Natural killer cell treated with Interleukin-12 subunit alpha and Interleukin-12 subunit beta and Interleukin-15 and Interleukin-18, amount 100 ng/mL, for 72 hours (primary cell): ENCODE measurements at regions not wholly inside any gene's neighbourhood (a gene's known extent, or its start where the extent isn't known, plus 50 kb on each side); places are given as distances from the start of the nearest gene placed in this dataset.

Experiments used
- ATAC-seq, 2 donors: fragments of 150-1000 bp; cut with Tn5 transposase in 1 of 2; sonication (Bioruptor Pico), chemical (Tn5 transposase) in 1 of 2; 2 replicates each; pipeline ENCODE4 v1.10.0; 2021
- DNase-seq: peaks from one replicate; pipeline ENCODE4 v3.0.0; 2022; ENCODE audit warnings: low spot score
- H3K27ac Mint-ChIP-seq, 2 donors: 1 replicate in 1 of 2; 2 replicates in 1 of 2; pipeline ENCODE4 v1.8.0; 2022; ENCODE audit warnings: mixed read lengths in 2 of 2, mild to moderate bottlenecking in 1 of 2, moderate library complexity in 1 of 2
- H3K27me3 Mint-ChIP-seq, 2 donors: 1 replicate in 1 of 2; 2 replicates in 1 of 2; pipeline ENCODE4 v1.8.0; 2022; ENCODE audit warnings: mixed read lengths in 2 of 2
- H3K36me3 Mint-ChIP-seq: one replicate; pipeline ENCODE4 v1.8.0; 2022; ENCODE audit warnings: mixed read lengths
- H3K4me1 Mint-ChIP-seq, 2 donors: 1 replicate in 1 of 2; 2 replicates in 1 of 2; pipeline ENCODE4 v1.8.0; 2022; ENCODE audit warnings: low read depth in 2 of 2, mixed read lengths in 2 of 2, mild to moderate bottlenecking in 1 of 2
- H3K4me3 Mint-ChIP-seq: one replicate; pipeline ENCODE4 v1.8.0; 2022; ENCODE audit warnings: mixed read lengths
- H3K9me3 Mint-ChIP-seq: 2 replicates; pipeline ENCODE4 v1.8.0; 2022; ENCODE audit warnings: mixed read lengths

DNA sequence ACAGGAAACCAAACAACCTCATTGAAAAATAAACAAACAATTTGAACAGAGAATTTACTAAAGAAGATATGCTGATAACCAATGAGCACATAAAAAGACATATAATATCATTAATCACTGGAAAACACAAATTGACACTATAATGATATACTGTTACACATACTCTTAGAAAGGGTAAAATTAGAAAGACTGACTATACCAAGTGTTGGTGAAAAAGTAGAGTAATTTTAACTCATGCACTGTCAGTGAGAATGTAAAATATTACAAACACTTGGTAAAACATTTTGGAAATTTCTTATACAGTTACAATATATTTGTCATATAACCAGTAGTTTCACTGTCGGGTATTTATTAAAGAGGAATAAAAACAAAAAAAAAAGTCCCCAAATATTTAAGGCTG is 1139.2 kb upstream of the GJE1 start:
- no peaks in the 10 kb centered on the region for H3K27me3 Mint-ChIP-seq
- H3K4me1 Mint-ChIP-seq: no peaks in the 10 kb centered on the region
- H3K36me3 Mint-ChIP-seq: no peaks in the 10 kb centered on the region
- H3K4me3 Mint-ChIP-seq: no peak overlapping the region
- peaks cover 12% of the 10 kb centered on the region for H3K9me3 Mint-ChIP-seq
- no peak for ATAC-seq
- no peak for DNase-seq
- no peak overlapping the region for H3K27ac Mint-ChIP-seq

DNA sequence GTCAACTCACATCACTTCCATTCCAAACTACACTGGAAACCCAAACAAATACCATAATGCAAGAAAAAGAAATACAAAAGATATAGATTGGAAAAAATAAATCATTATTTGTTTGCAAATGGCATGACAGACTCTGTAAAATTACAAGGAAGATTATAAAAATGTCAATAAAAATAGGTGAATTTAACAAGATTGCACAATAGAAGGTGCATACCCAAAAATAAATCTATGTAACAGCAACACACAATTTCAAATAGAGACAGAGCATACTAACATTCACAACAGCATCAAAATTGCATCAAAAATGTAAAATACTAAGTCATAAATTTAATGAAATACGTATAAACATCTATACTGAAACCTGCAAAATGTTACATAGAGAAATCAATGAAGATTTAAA is 1140.0 kb upstream of the GJE1 start:
- H3K27me3 Mint-ChIP-seq: no peaks in the 10 kb centered on the region
- H3K36me3 Mint-ChIP-seq: no peaks in the 10 kb centered on the region
- DNase-seq: no peak
- no peak for ATAC-seq
- H3K4me1 Mint-ChIP-seq: no peaks in the 10 kb centered on the region
- no peak overlapping the region for H3K27ac Mint-ChIP-seq
- peaks cover 9% of the 10 kb centered on the region for H3K9me3 Mint-ChIP-seq
- no peak overlapping the region for H3K4me3 Mint-ChIP-seq

- no peak overlapping the region for H3K27ac Mint-ChIP-seq
- H3K36me3 Mint-ChIP-seq: no peaks in the 10 kb centered on the region
- no peak overlapping the region for H3K4me3 Mint-ChIP-seq
- DNase-seq (no peak), ATAC-seq (no peak)
- H3K27me3 Mint-ChIP-seq: no peaks in the 10 kb centered on the region
- H3K4me1 Mint-ChIP-seq: no peaks in the 10 kb centered on the region
- peaks cover 8% of the 10 kb centered on the region for H3K9me3 Mint-ChIP-seq
These were observed 1143.9 kb upstream of the GJE1 start for GRCh38 chr6:140988780-140989179.

- Mint-ChIP-seq H3K9me3 (peaks cover 8% of the 10 kb centered on the region), H3K27me3 (no peaks in the 10 kb centered on the region), H3K4me1 (no peaks in the 10 kb centered on the region), H3K4me3 (no peak overlapping the region), H3K36me3 (no peaks in the 10 kb centered on the region), H3K27ac (no peak overlapping the region)
- DNase-seq (no peak), ATAC-seq (no peak)
These were observed 1145.2 kb upstream of the GJE1 start for GRCh38 chr6:140987364-140988155.

DNA sequence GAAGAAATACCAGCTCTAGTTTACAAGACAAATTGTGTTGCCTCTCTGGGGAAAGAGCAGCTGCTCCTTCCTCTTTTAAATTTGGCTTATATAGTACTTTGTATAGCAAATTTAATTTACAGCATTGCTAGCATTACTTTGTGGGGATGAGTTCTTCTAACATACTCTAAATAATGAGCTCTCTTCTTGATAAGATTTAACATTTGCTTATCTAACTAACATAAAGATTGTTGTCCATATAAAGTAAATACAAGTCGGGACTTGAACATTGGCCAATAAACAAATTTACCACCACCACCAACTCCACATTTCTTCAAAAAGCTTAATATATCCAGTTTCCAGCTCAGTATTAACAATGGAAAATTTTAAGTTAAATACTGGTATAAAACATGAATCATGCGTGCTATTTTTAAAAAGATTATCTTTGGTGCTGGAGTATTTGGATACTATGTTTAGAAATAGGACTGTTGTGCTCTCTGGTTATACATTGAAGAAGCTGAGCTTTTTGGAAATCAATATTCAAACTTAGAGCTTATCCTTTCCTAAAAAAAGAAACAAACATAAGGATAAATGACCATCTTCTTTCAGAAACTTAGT is 1146.9 kb upstream of the GJE1 start:
- no peak overlapping the region for H3K4me3 Mint-ChIP-seq
- no peak overlapping the region for H3K27ac Mint-ChIP-seq
- H3K9me3 Mint-ChIP-seq: peaks cover 8% of the 10 kb centered on the region
- H3K27me3 Mint-ChIP-seq: no peaks in the 10 kb centered on the region
- no peaks in the 10 kb centered on the region for H3K36me3 Mint-ChIP-seq
- ATAC-seq (no peak), DNase-seq (no peak)
- no peaks in the 10 kb centered on the region for H3K4me1 Mint-ChIP-seq

GRCh38 chr6:140980265-140980887 is 1152.3 kb upstream of the GJE1 start:
- Mint-ChIP-seq H3K27ac (no peak overlapping the region), H3K4me1 (no peaks in the 10 kb centered on the region), H3K9me3 (peaks cover 5% of the 10 kb centered on the region), H3K4me3 (no peak overlapping the region), H3K27me3 (no peaks in the 10 kb centered on the region), H3K36me3 (no peaks in the 10 kb centered on the region)
- DNase-seq: no peak
- no peak for ATAC-seq

DNA sequence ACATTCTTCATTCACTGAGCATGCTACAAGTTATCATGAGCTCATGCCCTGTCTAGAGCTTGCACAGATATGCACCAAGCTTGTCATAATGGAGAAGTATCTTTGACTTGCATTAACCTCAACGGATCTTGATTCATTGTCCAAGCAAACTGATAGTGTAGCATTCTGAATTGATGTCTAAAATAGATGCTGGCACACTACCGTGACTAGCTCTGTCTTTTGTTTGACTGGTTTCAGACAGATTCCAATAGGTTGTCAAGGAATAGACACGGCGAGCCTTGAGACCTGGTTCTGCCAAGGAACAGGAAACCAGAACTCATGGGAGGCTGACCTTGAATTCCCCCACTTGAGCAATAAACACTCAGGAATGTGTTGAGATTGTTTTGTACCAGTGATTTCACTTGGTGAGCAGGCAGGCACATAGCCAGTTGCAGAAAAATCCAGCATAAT is 1153.1 kb upstream of the GJE1 start:
- Mint-ChIP-seq H3K9me3 (peaks cover 4% of the 10 kb centered on the region), H3K27me3 (no peaks in the 10 kb centered on the region), H3K27ac (no peak overlapping the region), H3K4me3 (no peak overlapping the region), H3K36me3 (no peaks in the 10 kb centered on the region), H3K4me1 (no peaks in the 10 kb centered on the region)
- ATAC-seq (no peak), DNase-seq (no peak)

DNA sequence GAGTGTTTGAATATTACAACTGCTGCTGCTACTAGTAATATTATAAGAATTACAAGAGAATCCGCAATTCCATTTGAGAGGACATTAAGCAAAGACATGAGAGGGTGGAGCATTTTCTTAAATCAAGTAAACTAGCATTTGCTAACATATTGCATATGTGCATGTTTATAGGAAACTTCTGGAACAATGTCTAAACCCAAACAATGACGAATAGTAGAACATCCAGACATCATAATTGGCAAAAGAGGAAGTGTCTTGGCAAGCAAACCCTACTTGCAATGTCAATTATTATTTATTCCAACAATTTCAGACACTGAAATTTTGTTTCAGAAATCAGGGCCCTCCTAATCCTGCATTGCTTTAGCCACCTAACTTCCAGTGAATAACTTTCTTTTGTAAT is 1155.3 kb upstream of the GJE1 start:
- Mint-ChIP-seq H3K36me3 (no peaks in the 10 kb centered on the region), H3K27ac (no peak overlapping the region), H3K27me3 (no peaks in the 10 kb centered on the region), H3K4me3 (no peak overlapping the region), H3K4me1 (no peaks in the 10 kb centered on the region), H3K9me3 (peaks cover 10% of the 10 kb centered on the region)
- DNase-seq: no peak
- ATAC-seq: no peak

GRCh38 chr6:140976806-140977205 is 1155.9 kb upstream of the GJE1 start:
- no peaks in the 10 kb centered on the region for H3K36me3 Mint-ChIP-seq
- DNase-seq (no peak), ATAC-seq (no peak)
- H3K4me1 Mint-ChIP-seq: no peaks in the 10 kb centered on the region
- no peak overlapping the region for H3K27ac Mint-ChIP-seq
- H3K9me3 Mint-ChIP-seq: peaks cover 10% of the 10 kb centered on the region
- H3K27me3 Mint-ChIP-seq: no peaks in the 10 kb centered on the region
- no peak overlapping the region for H3K4me3 Mint-ChIP-seq

GRCh38 chr6:140970485-140970884 is 1162.2 kb upstream of the GJE1 start:
- no peak for ATAC-seq
- Mint-ChIP-seq H3K27me3 (no peaks in the 10 kb centered on the region), H3K36me3 (no peaks in the 10 kb centered on the region), H3K4me3 (no peak overlapping the region), H3K9me3 (peaks cover 17% of the 10 kb centered on the region), H3K4me1 (no peaks in the 10 kb centered on the region), H3K27ac (no peak overlapping the region)
- DNase-seq: no peak

GRCh38 chr6:140968062-140968461 is 1164.7 kb upstream of the GJE1 start:
- Mint-ChIP-seq H3K36me3 (no peaks in the 10 kb centered on the region), H3K4me3 (no peak overlapping the region), H3K27me3 (no peaks in the 10 kb centered on the region), H3K9me3 (peaks cover 19% of the 10 kb centered on the region), H3K27ac (no peak overlapping the region), H3K4me1 (no peaks in the 10 kb centered on the region)
- ATAC-seq: no peak
- DNase-seq: no peak

DNA sequence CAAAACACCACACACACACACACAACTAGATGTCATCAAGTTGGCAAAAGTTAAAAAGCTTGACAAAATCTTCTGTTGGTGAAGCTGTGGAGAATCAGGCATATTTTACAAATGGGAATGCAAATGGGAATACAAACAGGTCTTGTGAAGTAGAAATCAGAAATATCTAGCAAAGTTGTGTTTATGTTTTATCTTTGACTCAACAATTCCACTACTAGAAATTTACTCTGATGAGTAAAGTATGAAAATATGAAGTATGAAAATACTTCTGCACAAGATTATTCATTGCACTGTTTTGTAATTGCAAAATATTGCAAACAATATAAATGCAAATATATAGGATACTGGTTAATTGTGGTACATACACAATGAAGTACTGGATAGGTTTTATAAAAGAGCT is 1166.0 kb upstream of the GJE1 start:
- DNase-seq (no peak), ATAC-seq (no peak)
- Mint-ChIP-seq H3K9me3 (peaks cover 18% of the 10 kb centered on the region), H3K4me3 (no peak overlapping the region), H3K4me1 (no peaks in the 10 kb centered on the region), H3K36me3 (no peaks in the 10 kb centered on the region), H3K27me3 (no peaks in the 10 kb centered on the region), H3K27ac (no peak overlapping the region)

- H3K27me3 Mint-ChIP-seq: no peaks in the 10 kb centered on the region
- no peak overlapping the region for H3K4me3 Mint-ChIP-seq
- no peaks in the 10 kb centered on the region for H3K36me3 Mint-ChIP-seq
- no peak overlapping the region for H3K27ac Mint-ChIP-seq
- ATAC-seq (no peak), DNase-seq (no peak)
- H3K4me1 Mint-ChIP-seq: no peaks in the 10 kb centered on the region
- peaks cover 10% of the 10 kb centered on the region for H3K9me3 Mint-ChIP-seq
These were observed 1172.2 kb upstream of the GJE1 start for GRCh38 chr6:140960566-140960965.

GRCh38 chr6:140957386-140957785 is 1175.3 kb upstream of the GJE1 start:
- no peaks in the 10 kb centered on the region for H3K4me1 Mint-ChIP-seq
- no peak overlapping the region for H3K4me3 Mint-ChIP-seq
- H3K36me3 Mint-ChIP-seq: no peaks in the 10 kb centered on the region
- H3K27me3 Mint-ChIP-seq: no peaks in the 10 kb centered on the region
- no peak overlapping the region for H3K27ac Mint-ChIP-seq
- H3K9me3 Mint-ChIP-seq: peaks cover 6% of the 10 kb centered on the region
- DNase-seq: no peak
- no peak for ATAC-seq
